ENCODE measurements at regions not wholly inside any gene's neighbourhood (a gene's known extent, or its start where the extent isn't known, plus 50 kb on each side); places are given as distances from the start of the nearest gene placed in this dataset.

- H3K27ac ChIP-seq (ENCODE audit: low read length) = no peak overlapping the region
- H3K4me3 ChIP-seq (ENCODE audit: low read length) = no peak overlapping the region
- H3K36me3 ChIP-seq (ENCODE audit: control insufficient read depth, insufficient read depth, low read length) = no peaks in the 10 kb centered on the region
- no peaks in the 10 kb centered on the region for H3K9me3 ChIP-seq (ENCODE audit: control insufficient read depth, insufficient read depth, low read length)
- no peak for DNase-seq (ENCODE audit: low read depth, low spot score)
- no CpG with 5 or more reads among the region's 2 CpGs for WGBS (ENCODE audit: insufficient coverage, insufficient read length)
- H3K4me1 ChIP-seq (ENCODE audit: control insufficient read depth, insufficient read depth, low read length) = no peaks in the 10 kb centered on the region
- H3K27me3 ChIP-seq (ENCODE audit: control insufficient read depth, insufficient read depth, low read length) = no peaks in the 10 kb centered on the region
Measured at GRCh38 chr13:79646880-79647279, 165.9 kb downstream of the NDFIP2 start.

DNA sequence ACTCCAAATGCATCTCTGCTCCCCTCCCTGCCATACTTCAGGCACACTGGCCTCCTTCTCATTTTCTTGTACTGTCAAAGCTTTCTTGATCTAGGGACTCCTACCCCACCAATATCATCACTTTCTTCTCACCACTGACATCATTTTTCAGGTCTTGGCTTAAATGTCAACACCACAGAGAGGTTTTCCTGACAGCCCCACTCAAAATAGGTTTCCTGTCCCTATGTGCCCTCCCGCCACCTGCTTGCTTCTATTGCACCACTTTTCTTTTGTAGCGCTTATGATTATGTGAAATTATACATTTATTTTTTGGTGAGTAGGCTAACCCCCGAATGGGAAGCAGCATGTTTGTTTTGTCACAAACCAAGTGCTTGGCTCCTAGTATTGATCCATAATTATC is 164.6 kb downstream of the NDFIP2 start:
- DNase-seq (ENCODE audit: low read depth, low spot score) = no peak
- WGBS (ENCODE audit: insufficient coverage, insufficient read length) = no CpG with 5 or more reads among the region's 3 CpGs
- H3K9me3 ChIP-seq (ENCODE audit: control insufficient read depth, insufficient read depth, low read length) = no peaks in the 10 kb centered on the region

GRCh38 chr13:79642596-79642995 is 161.6 kb downstream of the NDFIP2 start:
- H3K27me3 ChIP-seq (ENCODE audit: control insufficient read depth, insufficient read depth, low read length) = no peaks in the 10 kb centered on the region
- H3K27ac ChIP-seq (ENCODE audit: low read length) = no peak overlapping the region
- H3K4me3 ChIP-seq (ENCODE audit: low read length) = no peak overlapping the region
- WGBS (ENCODE audit: insufficient coverage, insufficient read length) = no CpG with 5 or more reads among the region's 3 CpGs
- no peaks in the 10 kb centered on the region for H3K36me3 ChIP-seq (ENCODE audit: control insufficient read depth, insufficient read depth, low read length)
- H3K4me1 ChIP-seq (ENCODE audit: control insufficient read depth, insufficient read depth, low read length) = no peaks in the 10 kb centered on the region
- no peaks in the 10 kb centered on the region for H3K9me3 ChIP-seq (ENCODE audit: control insufficient read depth, insufficient read depth, low read length)
- DNase-seq (ENCODE audit: low read depth, low spot score) = no peak

More for the DNA sequence above, 164.6 kb downstream of the NDFIP2 start:
- Histone ChIP-seq H3K27me3 (ENCODE audit: control insufficient read depth, insufficient read depth, low read length) (no peaks in the 10 kb centered on the region), H3K4me1 (ENCODE audit: control insufficient read depth, insufficient read depth, low read length) (no peaks in the 10 kb centered on the region), H3K4me3 (ENCODE audit: low read length) (no peak overlapping the region), H3K36me3 (ENCODE audit: control insufficient read depth, insufficient read depth, low read length) (no peaks in the 10 kb centered on the region), H3K27ac (ENCODE audit: low read length) (no peak overlapping the region)

GRCh38 chr13:79637133-79637763 is 156.3 kb downstream of the NDFIP2 start:
- no peak overlapping the region for H3K4me3 ChIP-seq (ENCODE audit: low read length)
- H3K36me3 ChIP-seq (ENCODE audit: control insufficient read depth, insufficient read depth, low read length) = no peaks in the 10 kb centered on the region
- DNase-seq (ENCODE audit: low read depth, low spot score) = no peak
- no CpG with 5 or more reads among the region's 5 CpGs for WGBS (ENCODE audit: insufficient coverage, insufficient read length)
- no peaks in the 10 kb centered on the region for H3K9me3 ChIP-seq (ENCODE audit: control insufficient read depth, insufficient read depth, low read length)
- no peaks in the 10 kb centered on the region for H3K4me1 ChIP-seq (ENCODE audit: control insufficient read depth, insufficient read depth, low read length)
- no peaks in the 10 kb centered on the region for H3K27me3 ChIP-seq (ENCODE audit: control insufficient read depth, insufficient read depth, low read length)
- H3K27ac ChIP-seq (ENCODE audit: low read length) = no peak overlapping the region

GRCh38 chr13:79631051-79631659 is 150.2 kb downstream of the NDFIP2 start:
- H3K4me1 ChIP-seq (ENCODE audit: control insufficient read depth, insufficient read depth, low read length) = no peaks in the 10 kb centered on the region
- H3K4me3 ChIP-seq (ENCODE audit: low read length) = no peak overlapping the region
- DNase-seq (ENCODE audit: low read depth, low spot score) = no peak
- H3K9me3 ChIP-seq (ENCODE audit: control insufficient read depth, insufficient read depth, low read length) = no peaks in the 10 kb centered on the region
- WGBS (ENCODE audit: insufficient coverage, insufficient read length) = no CpG with 5 or more reads among the region's 3 CpGs
- H3K27ac ChIP-seq (ENCODE audit: low read length) = no peak overlapping the region
- no peaks in the 10 kb centered on the region for H3K36me3 ChIP-seq (ENCODE audit: control insufficient read depth, insufficient read depth, low read length)
- H3K27me3 ChIP-seq (ENCODE audit: control insufficient read depth, insufficient read depth, low read length) = no peaks in the 10 kb centered on the region

DNA sequence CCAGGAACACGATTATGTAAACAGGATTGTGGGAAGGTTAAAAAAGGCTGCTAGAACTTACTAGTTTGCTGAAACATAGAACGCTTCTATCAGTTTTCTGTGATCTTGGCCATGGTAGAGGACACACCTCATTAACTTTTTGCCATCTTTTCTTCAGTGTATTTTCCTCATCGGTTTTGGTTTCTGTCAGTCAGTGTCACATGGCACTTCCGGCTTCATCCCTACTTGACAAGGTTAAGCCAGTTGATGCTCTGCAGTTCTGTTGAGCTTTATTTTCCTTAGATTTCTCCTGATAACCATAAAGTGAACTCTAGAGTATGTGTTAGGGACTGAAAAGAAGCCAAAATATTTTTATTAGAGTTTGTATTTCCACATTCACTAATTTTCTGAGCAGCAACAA is 147.5 kb downstream of the NDFIP2 start:
- Histone ChIP-seq H3K4me3 (ENCODE audit: low read length) (no peak overlapping the region), H3K27me3 (ENCODE audit: control insufficient read depth, insufficient read depth, low read length) (no peaks in the 10 kb centered on the region), H3K4me1 (ENCODE audit: control insufficient read depth, insufficient read depth, low read length) (no peaks in the 10 kb centered on the region), H3K9me3 (ENCODE audit: control insufficient read depth, insufficient read depth, low read length) (no peaks in the 10 kb centered on the region), H3K27ac (ENCODE audit: low read length) (no peak overlapping the region), H3K36me3 (ENCODE audit: control insufficient read depth, insufficient read depth, low read length) (no peaks in the 10 kb centered on the region)
- WGBS (ENCODE audit: insufficient coverage, insufficient read length) = no CpG with 5 or more reads among the region's 4 CpGs
- no peak for DNase-seq (ENCODE audit: low read depth, low spot score)

DNA sequence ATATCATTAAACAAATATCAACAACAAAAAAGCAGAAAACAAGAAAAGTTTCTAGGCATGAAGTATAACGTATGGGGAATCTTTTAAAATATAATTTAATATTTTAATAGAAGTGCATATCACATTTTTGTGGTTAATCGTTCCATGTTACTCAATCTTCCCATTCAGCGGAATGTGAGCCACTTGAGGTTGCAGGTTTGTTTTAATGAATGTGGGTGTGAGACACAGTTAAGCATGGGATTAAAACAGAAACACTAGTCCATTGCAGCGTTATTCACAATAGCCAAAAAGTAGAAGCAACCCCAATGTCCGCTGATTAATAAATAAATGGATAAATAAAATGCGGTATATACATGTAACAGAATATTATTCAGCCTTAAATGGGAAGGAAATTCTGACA is 146.0 kb downstream of the NDFIP2 start:
- no CpG with 5 or more reads among the region's 6 CpGs for WGBS (ENCODE audit: insufficient coverage, insufficient read length)
- no peak for DNase-seq (ENCODE audit: low read depth, low spot score)
- H3K4me1 ChIP-seq (ENCODE audit: control insufficient read depth, insufficient read depth, low read length) = no peaks in the 10 kb centered on the region
- H3K27ac ChIP-seq (ENCODE audit: low read length) = no peak overlapping the region
- H3K27me3 ChIP-seq (ENCODE audit: control insufficient read depth, insufficient read depth, low read length) = no peaks in the 10 kb centered on the region
- no peaks in the 10 kb centered on the region for H3K9me3 ChIP-seq (ENCODE audit: control insufficient read depth, insufficient read depth, low read length)
- H3K36me3 ChIP-seq (ENCODE audit: control insufficient read depth, insufficient read depth, low read length) = no peaks in the 10 kb centered on the region
- no peak overlapping the region for H3K4me3 ChIP-seq (ENCODE audit: low read length)

- Histone ChIP-seq H3K4me1 (ENCODE audit: control insufficient read depth, insufficient read depth, low read length) (no peaks in the 10 kb centered on the region), H3K9me3 (ENCODE audit: control insufficient read depth, insufficient read depth, low read length) (no peaks in the 10 kb centered on the region), H3K27ac (ENCODE audit: low read length) (no peak overlapping the region), H3K4me3 (ENCODE audit: low read length) (no peak overlapping the region), H3K27me3 (ENCODE audit: control insufficient read depth, insufficient read depth, low read length) (no peaks in the 10 kb centered on the region), H3K36me3 (ENCODE audit: control insufficient read depth, insufficient read depth, low read length) (no peaks in the 10 kb centered on the region)
- DNase-seq (ENCODE audit: low read depth, low spot score) = no peak
- no CpG with 5 or more reads among the region's 1 CpG for WGBS (ENCODE audit: insufficient coverage, insufficient read length)
Measured at GRCh38 chr13:79625517-79625916, 144.6 kb downstream of the NDFIP2 start.

DNA sequence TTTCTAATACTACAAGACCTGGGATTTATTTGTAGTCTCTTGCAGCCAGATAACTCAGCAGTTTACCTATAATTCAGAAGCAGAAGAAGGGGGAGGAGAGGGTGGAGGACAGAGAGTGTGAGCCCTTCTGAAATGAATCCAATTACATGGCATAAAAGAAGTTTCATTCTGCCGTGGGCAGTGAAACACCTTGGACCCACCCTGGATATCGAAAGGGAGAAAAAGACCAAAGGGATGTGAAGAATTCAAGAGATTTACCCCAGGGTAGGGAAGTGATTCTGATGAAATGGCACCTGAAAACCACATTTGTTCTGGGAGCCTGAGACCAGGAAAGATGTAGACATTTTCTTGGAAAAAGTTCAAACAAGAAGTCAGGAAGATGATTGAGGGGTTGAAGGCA is 140.9 kb downstream of the NDFIP2 start:
- no CpG with 5 or more reads among the region's 2 CpGs for WGBS (ENCODE audit: insufficient coverage, insufficient read length)
- no peak overlapping the region for H3K4me3 ChIP-seq (ENCODE audit: low read length)
- no peak overlapping the region for H3K27ac ChIP-seq (ENCODE audit: low read length)
- no peaks in the 10 kb centered on the region for H3K9me3 ChIP-seq (ENCODE audit: control insufficient read depth, insufficient read depth, low read length)
- H3K36me3 ChIP-seq (ENCODE audit: control insufficient read depth, insufficient read depth, low read length) = no peaks in the 10 kb centered on the region
- H3K27me3 ChIP-seq (ENCODE audit: control insufficient read depth, insufficient read depth, low read length) = no peaks in the 10 kb centered on the region
- no peak for DNase-seq (ENCODE audit: low read depth, low spot score)
- H3K4me1 ChIP-seq (ENCODE audit: control insufficient read depth, insufficient read depth, low read length) = no peaks in the 10 kb centered on the region

GRCh38 chr13:79621449-79621848 is 140.5 kb downstream of the NDFIP2 start:
- Histone ChIP-seq H3K27ac (ENCODE audit: low read length) (no peak overlapping the region), H3K4me1 (ENCODE audit: control insufficient read depth, insufficient read depth, low read length) (no peaks in the 10 kb centered on the region), H3K36me3 (ENCODE audit: control insufficient read depth, insufficient read depth, low read length) (no peaks in the 10 kb centered on the region), H3K4me3 (ENCODE audit: low read length) (no peak overlapping the region), H3K9me3 (ENCODE audit: control insufficient read depth, insufficient read depth, low read length) (no peaks in the 10 kb centered on the region), H3K27me3 (ENCODE audit: control insufficient read depth, insufficient read depth, low read length) (no peaks in the 10 kb centered on the region)
- no CpG with 5 or more reads among the region's 1 CpG for whole genome bisulfite sequencing (ENCODE audit: insufficient coverage, insufficient read length)
- DNase-seq (ENCODE audit: low read depth, low spot score) = no peak
